DOHH2 (cell line): ENCODE measurements at regions not wholly inside any gene's neighbourhood (a gene's known extent, or its start where the extent isn't known, plus 50 kb on each side); places are given as distances from the start of the nearest gene placed in this dataset.

Experiments used
- CTCF ChIP-seq: fragments of 200-600 bp; sonication (generic); IDR thresholded peaks from one replicate; pipeline ENCODE4 v1.5.1; 2014; ENCODE audit warnings: antibody characterized with exemption, mild to moderate bottlenecking, low read depth, low read length; ENCODE audit not compliant: poor library complexity, severe bottlenecking
- EZH2phosphoT487 ChIP-seq: fragments of 200-600 bp; sonication (generic); IDR thresholded peaks from 2 replicates; pipeline ENCODE4 v1.6.1; 2017; ENCODE audit warnings: borderline replicate concordance, mild to moderate bottlenecking, antibody characterized with exemption, low read length, moderate library complexity, mixed read lengths

- TF ChIP-seq CTCF (no peak), EZH2phosphoT487 (no peak)
Observed at GRCh38 chr9:1125741-1126140, 75.6 kb downstream of the DMRT2 start.
